K562 (cell line): ENCODE measurements at regions not wholly inside any gene's neighbourhood (a gene's known extent, or its start where the extent isn't known, plus 50 kb on each side); places are given as distances from the start of the nearest gene placed in this dataset.

Experiments used
- ATAC-seq: fragments of 200-7000 bp; cut with Tn5 transposase; 3 replicates; pipeline ENCODE4 v1.9.1; 2020; ENCODE audit warnings: moderate library complexity
- BruUV-seq: library from RNA; stranded (reverse); fragments of 400-500 nt; replicated peaks from 2 replicates; lab custom pipeline; 2021; lab: Mats Ljungman, UMichigan
- CTCF ChIA-PET: fragments of 300-600 bp; formaldehyde crosslinking; extraction: SDS; loops from one replicate; lab custom pipeline; 2021; ENCODE audit warnings: low intra/inter-chr PET ratio; lab: Yijun Ruan, JAX
- POLR2A ChIA-PET: fragments of 300-600, 350-650 bp; sonication (Branson Sonifier 250); formaldehyde crosslinking; extraction: SDS; loops from one replicate; lab custom pipeline; 2021; ENCODE audit warnings: antibody characterized with exemption, inconsistent platforms; lab: Yijun Ruan, JAX
- DNase-seq, 4 experiments: peaks; one replicate each; pipeline versions ENCODE4 v3.0.0 to v3.0.0-alpha.2; 2011 to 2018; ENCODE audit warnings: low spot score in 3 of 4, mixed read lengths in 3 of 4; ENCODE audit errors: extremely low read depth in 1 of 4
- FAIRE-seq: peaks from 2 replicates; lab custom pipeline; 2011; peaks lifted over from hg19 to GRCh38; lab: Jason Lieb, UNC
- H2AFZ ChIP-seq: 2 replicates; pipeline ENCODE4 v1.6.0; 2011; ENCODE audit warnings: low read depth, low read length, control low read depth, inconsistent platforms
- H3K27ac ChIP-seq: fragments of 200-600 bp; 3 replicates; pipeline ENCODE4 v1.8.0; 2011; ENCODE audit warnings: low read depth, mild to moderate bottlenecking, control low read depth, inconsistent platforms, low read length, moderate library complexity, mixed read lengths; ENCODE audit errors: extremely low read depth
- H3K27me3 ChIP-seq, 2 experiments: fragments of 300-600 bp in 1 of 2; 2 replicates in 1 of 2; 3 replicates in 1 of 2; pipeline versions ENCODE4 v1.6.0 to v1.8.0; 2011; ENCODE audit warnings: inconsistent platforms in 2 of 2, low read length in 2 of 2, mild to moderate bottlenecking in 1 of 2, mixed read lengths in 1 of 2, moderate library complexity in 1 of 2; ENCODE audit not compliant: control insufficient read depth in 2 of 2, insufficient read depth in 2 of 2
- H3K36me3 ChIP-seq: fragments of 300-600 bp; 3 replicates; pipeline ENCODE4 v1.8.0; 2011; ENCODE audit warnings: mild to moderate bottlenecking, low read length, inconsistent platforms; ENCODE audit not compliant: control insufficient read depth, insufficient read depth
- H3K4me1 ChIP-seq, 2 experiments: fragments of 200-600 bp in 1 of 2; replicated peaks in 1 of 2; 2 replicates in 1 of 2; 3 replicates in 1 of 2; pipeline versions ENCODE4 v1.5.1 to v1.8.0; 2011; ENCODE audit warnings: inconsistent platforms in 2 of 2, low read length in 2 of 2, mild to moderate bottlenecking in 1 of 2, mixed read lengths in 1 of 2, moderate library complexity in 1 of 2; ENCODE audit not compliant: control insufficient read depth in 2 of 2, insufficient read depth in 2 of 2
- H3K4me2 ChIP-seq: 2 replicates; pipeline ENCODE4 v1.6.1; 2011; ENCODE audit warnings: low read length, control low read depth, inconsistent platforms, mixed read lengths; ENCODE audit not compliant: insufficient read depth
- H3K4me3 ChIP-seq: fragments of 200-600 bp; sonication (generic), shearing (Covaris generic); 2 replicates; pipeline ENCODE4 v1.5.1; 2016; ENCODE audit warnings: control low read depth, inconsistent platforms
- H3K79me2 ChIP-seq: fragments of 200-600 bp; 3 replicates; pipeline ENCODE4 v1.8.0; 2011; ENCODE audit warnings: low read length, inconsistent platforms; ENCODE audit not compliant: control insufficient read depth, insufficient read depth
- H3K9ac ChIP-seq, 2 experiments: 2 replicates each; pipeline versions ENCODE4 v1.6.0 to v1.6.1; 2011; ENCODE audit warnings: low read depth in 2 of 2, low read length in 2 of 2, control low read depth in 1 of 2, inconsistent platforms in 1 of 2, mild to moderate bottlenecking in 1 of 2, mixed read lengths in 1 of 2; ENCODE audit not compliant: insufficient read depth in 1 of 2
- H3K9me1 ChIP-seq: one replicate; pipeline ENCODE4 v1.6.0; 2011; ENCODE audit warnings: inconsistent platforms, mild to moderate bottlenecking, low read length, moderate library complexity; ENCODE audit not compliant: control insufficient read depth, insufficient read depth
- H3K9me3 ChIP-seq: replicated peaks from 2 replicates; pipeline ENCODE4 v1.5.1; 2011; ENCODE audit warnings: low read depth, low read length, inconsistent platforms; ENCODE audit not compliant: control insufficient read depth, insufficient read depth
- H4K20me1 ChIP-seq: replicated peaks from 2 replicates; pipeline ENCODE4 v1.6.1; 2011; ENCODE audit warnings: low read length, inconsistent platforms, mixed read lengths; ENCODE audit not compliant: control insufficient read depth, insufficient read depth
- PRPF4 ChIP-seq: fragments of 200-400 bp; formaldehyde crosslinking; IDR thresholded peaks from one replicate; pipeline ENCODE4 v1.6.1; 2017; ENCODE audit warnings: low read length, low read depth, mild to moderate bottlenecking; ENCODE audit not compliant: insufficient read depth, poor library complexity, severe bottlenecking
- PTRF ChIP-seq: fragments of 450-650 bp; IDR thresholded peaks from 2 replicates; pipeline ENCODE4 v1.6.1; 2016; ENCODE audit warnings: mild to moderate bottlenecking, missing genetic modification characterization, missing compliant biosample characterization
- SREBF2 ChIP-seq: sonication (generic); formaldehyde crosslinking; IDR thresholded peaks from 2 replicates; pipeline ENCODE4 v1.4.0; 2020; ENCODE audit warnings: mild to moderate bottlenecking, missing genetic modification reagents
- ZNF354B ChIP-seq: fragments of 250-450 bp; sonication (Bioruptor Pico); IDR thresholded peaks from 2 replicates; pipeline ENCODE4 v1.4.0; 2020
- WGBS: fragments of 100-300 bp; shearing (Covaris generic); methylation state at CpG from one replicate; pipeline ENCODE4 v1.1.6; 2016; ENCODE audit warnings: low coverage, mixed read lengths; ENCODE audit not compliant: insufficient coverage; ENCODE audit errors: missing lambda C conversion rate; 5-methylcytosine and 5-hydroxymethylcytosine counted together
- in situ Hi-C: fragments of 300-500 bp; cut with MboI; formaldehyde crosslinking; loops from 4 replicates; pipeline ENCODE4 v1.15.0; 2018; ENCODE audit warnings: inconsistent platforms, mixed read lengths
- intact Hi-C: fragments of 100-400 bp; cut with micrococcal nuclease; formaldehyde crosslinking; loops from 2 replicates; pipeline ENCODE4 v1.14.2; 2022
- TF ChIP-seq, protein P1 (sequence below): fragments of 450-650 bp; IDR thresholded peaks from 2 replicates; pipeline ENCODE4 v1.6.1; 2018; ENCODE audit not compliant: partially characterized antibody
- TF ChIP-seq, protein P2 (sequence below): fragments of 250-450 bp; sonication (Bioruptor Pico); IDR thresholded peaks from 2 replicates; pipeline ENCODE4 v1.5.0; 2020; ENCODE audit warnings: mild to moderate bottlenecking, borderline replicate concordance

DNA sequence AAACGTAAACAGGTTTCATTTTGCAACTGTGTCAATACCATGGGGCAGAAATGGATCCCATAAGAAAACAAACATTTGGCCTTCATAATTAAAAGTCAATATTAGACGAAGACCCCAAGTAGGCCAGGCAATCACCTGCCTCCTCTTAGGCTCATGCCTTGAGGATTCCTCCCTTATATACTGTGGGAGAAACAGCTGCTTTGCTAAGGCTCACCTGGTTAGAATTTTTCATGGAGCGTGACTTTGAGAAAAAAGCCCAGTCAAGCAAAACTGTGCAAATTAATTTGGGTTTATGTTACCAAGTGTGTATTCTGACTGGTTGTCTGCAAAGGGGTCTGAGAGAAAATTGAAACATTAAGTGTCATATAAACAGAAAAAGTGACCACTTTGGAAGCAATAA, 605.3 kb upstream of the USP24 start:
- Histone ChIP-seq H3K27me3 (no peaks in the 10 kb centered on the region), H3K9me1 (no peaks in the 10 kb centered on the region), H3K9me3 (no peaks in the 10 kb centered on the region), H3K36me3 (no peaks in the 10 kb centered on the region), H3K79me2 (no peaks in the 10 kb centered on the region), H3K27ac (no peak overlapping the region), H3K4me1 (no peaks in the 10 kb centered on the region), H4K20me1 (no peaks in the 10 kb centered on the region), H3K9ac (no peak overlapping the region), H3K4me3 (no peak overlapping the region), H3K4me2 (no peak overlapping the region), H2AFZ (no peak overlapping the region)
- DNase-seq (no peak), ATAC-seq (no peak), FAIRE-seq (no peak)
- ChIA-PET POLR2A (no interaction called here), CTCF (no interaction called here)
- in situ Hi-C loops (no loop called here), intact Hi-C loops (no loop called here)
- 0% methylated on average over 3 of the region's 3 CpGs for WGBS
- no peak for TF ChIP-seq SREBF2 (CRISPR knock-in tag)
- no peak for TF ChIP-seq PRPF4
- TF ChIP-seq, protein P1, sequence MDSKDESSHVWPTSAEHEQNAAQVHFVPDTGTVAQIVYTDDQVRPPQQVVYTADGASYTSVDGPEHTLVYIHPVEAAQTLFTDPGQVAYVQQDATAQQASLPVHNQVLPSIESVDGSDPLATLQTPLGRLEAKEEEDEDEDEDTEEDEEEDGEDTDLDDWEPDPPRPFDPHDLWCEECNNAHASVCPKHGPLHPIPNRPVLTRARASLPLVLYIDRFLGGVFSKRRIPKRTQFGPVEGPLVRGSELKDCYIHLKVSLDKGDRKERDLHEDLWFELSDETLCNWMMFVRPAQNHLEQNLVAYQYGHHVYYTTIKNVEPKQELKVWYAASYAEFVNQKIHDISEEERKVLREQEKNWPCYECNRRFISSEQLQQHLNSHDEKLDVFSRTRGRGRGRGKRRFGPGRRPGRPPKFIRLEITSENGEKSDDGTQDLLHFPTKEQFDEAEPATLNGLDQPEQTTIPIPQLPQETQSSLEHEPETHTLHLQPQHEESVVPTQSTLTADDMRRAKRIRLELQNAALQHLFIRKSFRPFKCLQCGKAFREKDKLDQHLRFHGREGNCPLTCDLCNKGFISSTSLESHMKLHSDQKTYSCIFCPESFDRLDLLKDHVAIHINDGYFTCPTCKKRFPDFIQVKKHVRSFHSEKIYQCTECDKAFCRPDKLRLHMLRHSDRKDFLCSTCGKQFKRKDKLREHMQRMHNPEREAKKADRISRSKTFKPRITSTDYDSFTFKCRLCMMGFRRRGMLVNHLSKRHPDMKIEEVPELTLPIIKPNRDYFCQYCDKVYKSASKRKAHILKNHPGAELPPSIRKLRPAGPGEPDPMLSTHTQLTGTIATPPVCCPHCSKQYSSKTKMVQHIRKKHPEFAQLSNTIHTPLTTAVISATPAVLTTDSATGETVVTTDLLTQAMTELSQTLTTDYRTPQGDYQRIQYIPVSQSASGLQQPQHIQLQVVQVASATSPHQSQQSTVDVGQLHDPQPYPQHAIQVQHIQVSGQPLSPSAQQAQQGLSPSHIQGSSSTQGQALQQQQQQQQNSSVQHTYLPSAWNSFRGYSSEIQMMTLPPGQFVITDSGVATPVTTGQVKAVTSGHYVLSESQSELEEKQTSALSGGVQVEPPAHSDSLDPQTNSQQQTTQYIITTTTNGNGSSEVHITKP = no peak
- TF ChIP-seq PTRF = no peak
- no peak for TF ChIP-seq ZNF354B (CRISPR knock-in tag)
- TF ChIP-seq, protein P2, sequence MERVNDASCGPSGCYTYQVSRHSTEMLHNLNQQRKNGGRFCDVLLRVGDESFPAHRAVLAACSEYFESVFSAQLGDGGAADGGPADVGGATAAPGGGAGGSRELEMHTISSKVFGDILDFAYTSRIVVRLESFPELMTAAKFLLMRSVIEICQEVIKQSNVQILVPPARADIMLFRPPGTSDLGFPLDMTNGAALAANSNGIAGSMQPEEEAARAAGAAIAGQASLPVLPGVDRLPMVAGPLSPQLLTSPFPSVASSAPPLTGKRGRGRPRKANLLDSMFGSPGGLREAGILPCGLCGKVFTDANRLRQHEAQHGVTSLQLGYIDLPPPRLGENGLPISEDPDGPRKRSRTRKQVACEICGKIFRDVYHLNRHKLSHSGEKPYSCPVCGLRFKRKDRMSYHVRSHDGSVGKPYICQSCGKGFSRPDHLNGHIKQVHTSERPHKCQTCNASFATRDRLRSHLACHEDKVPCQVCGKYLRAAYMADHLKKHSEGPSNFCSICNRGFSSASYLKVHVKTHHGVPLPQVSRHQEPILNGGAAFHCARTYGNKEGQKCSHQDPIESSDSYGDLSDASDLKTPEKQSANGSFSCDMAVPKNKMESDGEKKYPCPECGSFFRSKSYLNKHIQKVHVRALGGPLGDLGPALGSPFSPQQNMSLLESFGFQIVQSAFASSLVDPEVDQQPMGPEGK = no peak
- BruUV-seq = no TSS peak
